ENCODE measurements at regions not wholly inside any gene's neighbourhood (a gene's known extent, or its start where the extent isn't known, plus 50 kb on each side); places are given as distances from the start of the nearest gene placed in this dataset.

- H3K27me3 ChIP-seq (ENCODE audit: control insufficient read depth, insufficient read depth, low read length): no peaks in the 10 kb centered on the region
- no peak for TF ChIP-seq CTCF (IDR thresholded peaks at IDR 0.05; ENCODE audit: low read depth, low read length)
- H3K27ac ChIP-seq (ENCODE audit: low read depth, low read length): no peak overlapping the region
- no peak for DNase-seq (ENCODE audit: low read depth, low spot score)
- H3K9me3 ChIP-seq (ENCODE audit: control insufficient read depth, insufficient read depth, low read length): peaks cover 7% of the 10 kb centered on the region
- no peak overlapping the region for H3K4me3 ChIP-seq (ENCODE audit: low read depth, low read length)
- CTCF ChIA-PET: interaction anchor here (0.6 kb wide), 1 partner anchor 184 kb away, joined by 3 read pairs; no protein-coding TSS in a partner anchor
- POLR2A ChIA-PET: no interaction called here
These were observed 641.7 kb upstream of the FZD8 start for GRCh38 chr10:36283827-36284226.

DNA sequence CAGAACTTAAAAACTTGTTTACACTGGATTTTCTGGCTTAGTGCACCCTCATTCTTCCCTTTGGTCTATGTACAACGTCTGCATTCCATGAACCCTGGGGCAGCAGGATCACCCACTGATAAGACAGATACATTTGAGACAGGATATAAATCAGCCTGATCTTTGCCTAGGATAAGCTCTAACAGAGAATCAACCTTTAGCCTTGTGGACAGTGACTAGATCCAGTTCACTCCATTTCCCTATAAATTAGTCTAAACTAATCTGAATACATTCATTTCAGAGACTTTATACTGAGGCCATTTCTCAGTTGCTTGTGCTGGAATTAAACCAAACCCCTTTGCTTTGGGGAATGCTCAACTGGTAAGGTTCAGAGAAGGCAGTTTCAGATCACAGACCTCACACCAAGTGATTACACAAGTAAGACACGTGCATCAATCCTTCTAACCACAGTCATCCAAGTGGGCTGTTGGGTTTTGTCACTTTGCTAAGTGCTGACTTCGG is 639.8 kb upstream of the FZD8 start:
- no peaks in the 10 kb centered on the region for H3K27me3 ChIP-seq (ENCODE audit: control insufficient read depth, insufficient read depth, low read length)
- no peak overlapping the region for H3K4me3 ChIP-seq (ENCODE audit: low read depth, low read length)
- peaks cover 7% of the 10 kb centered on the region for H3K9me3 ChIP-seq (ENCODE audit: control insufficient read depth, insufficient read depth, low read length)
- ChIA-PET CTCF (no interaction called here), POLR2A (no interaction called here)
- no peak for TF ChIP-seq CTCF (IDR thresholded peaks at IDR 0.05; ENCODE audit: low read depth, low read length)
- DNase-seq (ENCODE audit: low read depth, low spot score): no peak
- H3K27ac ChIP-seq (ENCODE audit: low read depth, low read length): no peak overlapping the region

GRCh38 chr10:36280890-36281499 is 638.9 kb upstream of the FZD8 start:
- Histone ChIP-seq H3K27ac (ENCODE audit: low read depth, low read length) (no peak overlapping the region), H3K4me3 (ENCODE audit: low read depth, low read length) (no peak overlapping the region), H3K27me3 (ENCODE audit: control insufficient read depth, insufficient read depth, low read length) (no peaks in the 10 kb centered on the region), H3K9me3 (ENCODE audit: control insufficient read depth, insufficient read depth, low read length) (peaks cover 4% of the 10 kb centered on the region; the same call in 1 of the 2 replicates)
- DNase-seq (ENCODE audit: low read depth, low spot score): no peak
- ChIA-PET CTCF (no interaction called here), POLR2A (interaction anchor here (1.0 kb wide), 1 partner anchor 640 kb away, joined by 3 read pairs; no protein-coding TSS in a partner anchor)
- TF ChIP-seq CTCF (IDR thresholded peaks at IDR 0.05; ENCODE audit: low read depth, low read length): no peak

GRCh38 chr10:36280321-36280741 is 638.2 kb upstream of the FZD8 start:
- DNase-seq (ENCODE audit: low read depth, low spot score): no peak
- POLR2A ChIA-PET: interaction anchor here (0.5 to 1.0 kb wide), 2 partner anchors 640 to 675 kb away, joined by 3 to 5 read pairs; no protein-coding TSS in a partner anchor

More at GRCh38 chr10:36280321-36280741, 638.2 kb upstream of the FZD8 start:
- CTCF ChIA-PET: no interaction called here
- Histone ChIP-seq H3K9me3 (ENCODE audit: control insufficient read depth, insufficient read depth, low read length) (peaks cover 4% of the 10 kb centered on the region; the same call in 1 of the 2 replicates), H3K27ac (ENCODE audit: low read depth, low read length) (no peak overlapping the region), H3K27me3 (ENCODE audit: control insufficient read depth, insufficient read depth, low read length) (no peaks in the 10 kb centered on the region), H3K4me3 (ENCODE audit: low read depth, low read length) (no peak overlapping the region)
- no peak for TF ChIP-seq CTCF (IDR thresholded peaks at IDR 0.05; ENCODE audit: low read depth, low read length)
